HG03280 (cell line): ENCODE measurements at regions not wholly inside any gene's neighbourhood (a gene's known extent, or its start where the extent isn't known, plus 50 kb on each side); places are given as distances from the start of the nearest gene placed in this dataset.

Experiments used
- ATAC-seq: cut with Tn5 transposase; IDR thresholded peaks from one replicate; pipeline ENCODE4 v1.9.1; 2021; ENCODE audit warnings: mild to moderate bottlenecking, moderate library complexity; ENCODE audit not compliant: unreplicated experiment

DNA sequence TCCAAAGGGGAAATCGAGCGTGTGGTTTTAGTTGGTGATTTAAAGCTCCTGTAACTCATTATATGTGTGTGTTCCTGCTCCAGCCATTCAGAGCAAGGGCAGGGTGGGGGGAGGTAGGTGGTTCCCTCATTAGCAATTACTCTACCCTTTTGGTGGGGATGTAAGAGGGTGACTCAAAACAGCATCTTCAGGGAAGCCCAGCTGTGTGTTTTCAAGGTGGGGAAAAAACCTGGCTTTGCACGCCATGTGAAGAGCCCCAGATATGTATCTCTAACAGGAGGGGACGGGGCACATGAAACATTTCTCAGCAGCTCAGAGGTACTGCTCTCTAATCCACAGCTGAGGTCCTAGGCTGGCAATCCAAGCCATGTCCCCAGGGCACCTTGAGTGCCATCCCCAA, 241.3 kb upstream of the ZFHX3 start:
- ATAC-seq, result peak; percentile 83

DNA sequence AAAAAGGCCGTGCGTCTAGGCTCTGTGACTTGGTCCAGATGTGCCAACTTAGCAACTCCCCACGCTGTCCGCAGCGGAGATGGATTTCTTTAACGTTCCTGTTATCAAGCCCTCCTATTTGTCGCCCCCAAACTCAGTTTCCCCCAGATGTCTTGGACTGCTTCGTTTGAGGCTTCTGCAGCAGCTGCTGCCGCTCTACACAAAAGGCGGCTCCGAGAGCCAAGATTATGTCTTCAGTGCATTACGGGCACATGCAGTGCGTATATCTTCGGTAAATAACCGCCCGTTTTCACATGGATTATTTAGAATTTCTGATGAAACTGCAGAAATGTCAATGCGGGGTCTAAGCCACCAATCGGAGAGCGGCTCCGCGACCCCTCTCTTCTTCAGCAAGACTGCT, 240.6 kb upstream of the ZFHX3 start:
- ATAC-seq, result no peak

DNA sequence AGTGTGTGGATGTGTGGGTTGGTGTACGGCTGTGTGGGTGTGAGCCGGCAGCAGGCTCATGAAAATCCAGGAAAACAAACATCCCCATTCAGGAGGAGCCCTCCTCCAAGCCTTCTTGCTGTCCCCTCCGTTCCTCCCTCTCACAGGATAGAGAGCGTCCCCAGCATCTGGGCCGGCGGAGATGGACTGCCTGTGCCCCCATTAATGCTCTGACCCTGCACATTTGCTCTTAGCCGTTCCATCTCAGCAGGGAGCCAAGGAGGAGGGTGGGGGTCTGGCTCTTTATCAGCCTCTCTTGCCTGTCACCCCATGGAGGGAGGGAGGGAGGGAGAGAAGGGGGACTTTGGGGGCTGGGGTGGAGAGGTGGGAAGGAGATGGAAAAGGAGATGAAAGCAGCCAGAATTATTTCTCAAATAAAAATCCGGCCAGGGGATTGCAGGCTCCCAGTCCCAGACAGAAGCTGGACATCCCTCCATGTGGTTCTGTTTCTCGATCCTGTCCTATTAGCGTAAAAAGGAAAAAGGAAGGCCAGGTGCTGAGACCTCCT, 240.0 kb upstream of the ZFHX3 start:
- no peak for ATAC-seq

- ATAC-seq, result no peak
Observed at GRCh38 chr16:73286346-73287267, 238.7 kb upstream of the ZFHX3 start.

DNA sequence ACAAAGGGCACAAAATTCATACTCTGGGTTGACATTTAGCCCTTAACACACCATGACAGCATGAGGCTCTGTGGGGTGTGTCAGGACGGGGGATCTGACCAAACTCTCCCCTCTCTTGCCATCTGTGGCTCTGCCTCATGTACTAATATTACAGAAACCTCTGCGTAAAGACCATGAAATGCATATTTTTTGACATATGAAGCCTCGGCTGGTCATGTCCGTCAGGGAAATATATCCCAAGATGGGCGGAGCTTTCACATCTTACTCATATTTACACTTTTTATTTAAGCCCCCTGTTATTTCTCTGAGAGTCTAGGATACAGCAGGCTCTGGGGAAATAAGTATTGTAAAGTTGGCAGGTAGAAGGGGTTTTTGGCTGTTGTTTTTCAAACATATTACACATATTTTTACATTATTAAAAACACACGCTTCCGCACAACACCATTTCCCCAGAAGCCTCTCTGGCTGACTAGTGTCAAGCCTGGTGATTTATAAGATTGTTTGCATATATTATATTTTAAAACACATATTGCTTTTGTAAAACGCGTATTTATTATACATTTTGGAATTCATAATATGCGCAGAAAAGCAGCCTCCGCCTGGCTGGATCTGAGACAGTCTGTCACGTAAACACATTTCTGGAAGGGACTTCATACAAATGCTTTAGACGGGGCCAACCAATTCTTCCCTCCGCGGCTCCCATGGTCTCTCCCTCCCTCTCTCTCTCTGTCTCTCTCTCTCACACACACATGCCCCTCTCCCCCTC, 237.7 kb upstream of the ZFHX3 start:
- ATAC-seq, result no peak

- ATAC-seq, result no peak
Observed at GRCh38 chr16:73280388-73280787, 232.5 kb upstream of the ZFHX3 start.

DNA sequence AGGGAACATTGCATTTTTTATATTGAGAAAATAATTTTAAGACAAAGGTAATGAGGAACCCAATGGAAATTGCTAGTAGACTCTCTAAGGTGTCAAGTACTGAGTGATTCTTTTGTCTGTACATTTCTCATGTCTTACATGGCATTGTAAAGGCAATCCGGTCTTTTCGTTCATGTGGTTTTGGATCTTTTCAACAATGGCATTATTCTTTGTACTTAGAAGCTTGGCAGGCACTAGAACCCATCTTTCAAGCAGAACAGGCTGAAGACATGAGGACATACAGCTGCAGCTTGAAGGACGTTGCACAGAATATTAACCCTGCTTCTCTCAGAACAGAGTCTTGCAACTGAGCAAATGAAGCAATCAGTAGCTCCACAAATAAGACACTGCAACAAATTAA, 231.5 kb upstream of the ZFHX3 start:
- ATAC-seq, result no peak

GRCh38 chr16:73277071-73277470, 229.1 kb upstream of the ZFHX3 start:
- no peak for ATAC-seq

GRCh38 chr16:73275448-73275847, 227.5 kb upstream of the ZFHX3 start:
- no peak for ATAC-seq

DNA sequence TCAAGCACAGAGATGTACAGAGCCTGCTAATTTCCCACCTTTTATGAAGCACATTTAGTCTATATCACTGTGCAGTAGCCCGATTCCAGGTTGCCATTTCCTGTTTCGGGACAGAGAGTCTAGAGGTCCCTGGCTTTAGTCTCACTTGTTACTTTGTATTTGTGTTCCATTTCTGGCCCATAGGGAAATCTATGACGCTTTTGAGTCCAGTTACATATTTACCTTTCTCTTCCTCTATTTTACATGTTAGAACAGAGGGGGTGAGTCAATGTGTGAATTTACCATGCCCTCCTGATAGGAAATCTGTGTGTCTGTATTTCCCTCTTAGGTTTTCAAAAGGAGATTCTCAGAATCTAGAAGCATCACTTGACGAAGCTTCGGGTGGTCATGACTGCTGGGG, 227.1 kb upstream of the ZFHX3 start:
- ATAC-seq, result no peak

DNA sequence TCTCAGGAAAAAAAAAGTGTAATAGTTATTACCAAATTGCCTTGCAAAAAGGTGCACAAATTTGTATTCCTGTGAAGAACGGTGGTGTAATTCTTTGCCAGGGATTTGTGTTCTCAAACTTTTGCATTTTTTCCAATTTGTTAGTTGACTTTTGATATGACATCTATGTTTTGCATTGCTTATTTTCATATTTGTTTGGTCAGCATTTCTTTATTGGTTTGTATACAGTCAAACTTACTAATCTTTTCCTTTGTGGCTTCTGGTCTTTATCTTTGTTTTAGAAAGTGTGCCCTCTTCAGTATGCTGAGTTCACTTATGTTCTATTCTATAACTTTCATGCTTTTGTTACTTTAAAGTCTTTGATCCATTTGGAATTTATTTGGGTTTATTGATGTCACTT, 226.2 kb upstream of the ZFHX3 start:
- ATAC-seq, result no peak

- ATAC-seq, result no peak
Observed at GRCh38 chr16:73268366-73268993, 220.6 kb upstream of the ZFHX3 start.

DNA sequence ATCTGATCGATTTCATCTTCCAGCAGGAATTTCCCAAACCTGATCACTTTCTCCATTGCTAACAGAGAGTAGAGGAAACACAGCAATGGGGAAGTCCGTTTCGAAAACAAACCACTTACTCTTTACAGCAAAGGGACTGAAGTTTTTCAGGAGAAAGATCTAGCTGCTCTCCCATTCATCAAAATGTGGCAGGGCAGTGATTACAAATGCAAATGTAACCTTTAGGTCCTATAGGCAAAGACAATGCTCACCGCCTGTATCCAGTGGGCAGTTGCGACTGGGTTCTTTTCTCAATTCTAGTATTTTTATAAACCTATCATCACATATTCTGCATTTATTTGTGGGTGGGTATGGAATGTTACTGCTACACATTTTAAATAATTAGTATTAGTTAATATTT, 218.0 kb upstream of the ZFHX3 start:
- no peak for ATAC-seq

DNA sequence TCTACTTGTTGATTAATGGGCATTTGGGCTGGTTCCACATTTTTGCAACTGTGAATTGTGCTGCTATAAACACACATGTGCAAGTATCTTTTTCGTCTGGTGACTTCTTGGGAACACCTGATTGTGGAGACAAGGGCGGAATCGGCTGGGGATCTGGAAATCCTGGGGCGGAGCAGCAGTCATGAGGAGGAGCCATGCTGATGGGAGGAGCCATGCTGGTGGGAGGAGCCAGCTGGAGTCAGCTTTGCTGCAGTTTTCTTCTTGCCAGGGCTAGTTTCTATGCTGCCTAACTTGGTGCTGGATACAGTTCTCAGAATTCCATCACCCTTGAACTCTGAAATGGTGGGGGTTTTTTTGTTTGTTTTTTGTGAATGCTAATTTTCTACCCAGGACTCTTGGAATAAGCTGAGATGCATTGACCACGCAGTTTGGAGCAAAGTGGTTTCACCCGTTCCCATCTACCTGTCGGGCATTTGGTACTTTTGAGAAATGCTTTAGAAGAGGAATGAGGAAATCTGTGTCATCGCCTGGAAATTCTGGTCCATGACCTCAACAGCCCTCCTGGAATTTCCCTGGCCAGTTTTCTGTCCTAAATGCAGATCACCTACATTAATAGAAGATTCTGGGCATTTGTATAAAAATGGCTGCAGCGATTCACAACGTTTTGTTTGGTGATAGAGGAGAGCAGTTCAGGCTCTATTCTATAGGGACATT, 217.4 kb upstream of the ZFHX3 start:
- no peak for ATAC-seq

- ATAC-seq, result no peak
Observed at GRCh38 chr16:73262931-73263330, 215.0 kb upstream of the ZFHX3 start.

GRCh38 chr16:73255031-73255430, 207.1 kb upstream of the ZFHX3 start:
- ATAC-seq, result no peak

- ATAC-seq, result no peak
Observed at GRCh38 chr16:73253922-73254480, 206.1 kb upstream of the ZFHX3 start.

- no peak for ATAC-seq
Observed at GRCh38 chr16:73252446-73252845, 204.5 kb upstream of the ZFHX3 start.

GRCh38 chr16:73251608-73252007, 203.7 kb upstream of the ZFHX3 start:
- no peak for ATAC-seq

DNA sequence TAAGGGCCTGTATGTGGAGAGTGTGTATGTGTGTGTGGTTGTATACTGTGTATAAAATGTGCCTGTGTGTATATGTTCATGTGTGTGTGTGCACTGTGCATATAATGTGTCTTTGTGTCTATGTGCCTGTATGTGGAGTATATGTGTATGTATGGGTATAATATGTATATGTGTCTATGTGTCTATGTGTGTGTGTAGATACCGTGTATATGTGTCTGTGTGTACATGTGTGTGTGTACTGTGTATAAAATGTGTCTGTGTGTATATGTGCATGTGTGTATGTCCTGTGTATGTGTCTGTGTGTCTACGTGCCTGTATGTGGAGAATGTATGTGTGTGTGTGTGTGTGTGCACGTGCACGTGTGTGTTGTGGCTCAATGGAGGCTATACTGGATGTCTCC, 200.4 kb upstream of the ZFHX3 start:
- ATAC-seq, result no peak
